ENCODE measurements at regions not wholly inside any gene's neighbourhood (a gene's known extent, or its start where the extent isn't known, plus 50 kb on each side); places are given as distances from the start of the nearest gene placed in this dataset.

GRCh38 chr13:61672756-61673155 is 257.1 kb upstream of the PCDH20 start:
- no peak overlapping the region for H2AFZ ChIP-seq

More at GRCh38 chr13:61672756-61673155, 257.1 kb upstream of the PCDH20 start:
- no peaks in the 10 kb centered on the region for H3K36me3 Mint-ChIP-seq (ENCODE audit: low read depth)
- H3K27me3 Mint-ChIP-seq (ENCODE audit: insufficient read depth, low read depth, poor library complexity), result no peaks in the 10 kb centered on the region
- H3K4me1 ChIP-seq (ENCODE audit: insufficient read depth), result no peaks in the 10 kb centered on the region
- H3K4me1 Mint-ChIP-seq, result no peaks in the 10 kb centered on the region
- DNase-seq (ENCODE audit: low spot score) (no peak), ATAC-seq (no peak)
- no peaks in the 10 kb centered on the region; the same call in 2 of the 3 replicates for H3K9me3 Mint-ChIP-seq
- H3F3A ChIP-seq (replicated peaks; ENCODE audit: low read depth), result no peaks in the 10 kb centered on the region
- no peak overlapping the region for H3K4me3 Mint-ChIP-seq
- no peak overlapping the region for H3K27ac Mint-ChIP-seq
- no peaks in the 10 kb centered on the region for H3K9me2 ChIP-seq (ENCODE audit: insufficient read depth)
- H3K79me2 ChIP-seq (replicated peaks; ENCODE audit: insufficient read depth), result no peaks in the 10 kb centered on the region
- H3K27ac ChIP-seq (ENCODE audit: low read depth), result no peak overlapping the region
- H3K4me2 ChIP-seq, result no peak overlapping the region
- H4K20me1 ChIP-seq (replicated peaks; ENCODE audit: insufficient read depth), result no peaks in the 10 kb centered on the region
- TF ChIP-seq EZH2phosphoT487 (IDR thresholded peaks at IDR 0.05; ENCODE audit: unreplicated experiment) (no peak), NANOG (IDR thresholded peaks at IDR 0.05; ENCODE audit: borderline replicate concordance) (no peak), ZNF114 (CRISPR knock-in tag; IDR thresholded peaks at IDR 0.05) (no peak), JUNB (IDR thresholded peaks at IDR 0.05; ENCODE audit: unreplicated experiment) (no peak), POLR2AphosphoS5 (IDR thresholded peaks at IDR 0.05; ENCODE audit: low read depth) (no peak), EZH2 (IDR thresholded peaks at IDR 0.05; ENCODE audit: low read depth, unreplicated experiment) (no peak), CTCF (conservative IDR thresholded peaks at IDR 0.05; ENCODE audit: low read depth in 2 of 2) (no peak), STAT1 (IDR thresholded peaks at IDR 0.05; ENCODE audit: unreplicated experiment) (no peak), ZNF331 (CRISPR knock-in tag; IDR thresholded peaks at IDR 0.05; ENCODE audit: low read depth) (no peak), CREB1 (CRISPR knock-in tag; IDR thresholded peaks at IDR 0.05; ENCODE audit: low read depth) (no peak)
- TF ChIP-seq, protein P1, sequence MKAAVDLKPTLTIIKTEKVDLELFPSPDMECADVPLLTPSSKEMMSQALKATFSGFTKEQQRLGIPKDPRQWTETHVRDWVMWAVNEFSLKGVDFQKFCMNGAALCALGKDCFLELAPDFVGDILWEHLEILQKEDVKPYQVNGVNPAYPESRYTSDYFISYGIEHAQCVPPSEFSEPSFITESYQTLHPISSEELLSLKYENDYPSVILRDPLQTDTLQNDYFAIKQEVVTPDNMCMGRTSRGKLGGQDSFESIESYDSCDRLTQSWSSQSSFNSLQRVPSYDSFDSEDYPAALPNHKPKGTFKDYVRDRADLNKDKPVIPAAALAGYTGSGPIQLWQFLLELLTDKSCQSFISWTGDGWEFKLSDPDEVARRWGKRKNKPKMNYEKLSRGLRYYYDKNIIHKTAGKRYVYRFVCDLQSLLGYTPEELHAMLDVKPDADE (IDR thresholded peaks at IDR 0.05), result no peak
- TF ChIP-seq, protein P2, sequence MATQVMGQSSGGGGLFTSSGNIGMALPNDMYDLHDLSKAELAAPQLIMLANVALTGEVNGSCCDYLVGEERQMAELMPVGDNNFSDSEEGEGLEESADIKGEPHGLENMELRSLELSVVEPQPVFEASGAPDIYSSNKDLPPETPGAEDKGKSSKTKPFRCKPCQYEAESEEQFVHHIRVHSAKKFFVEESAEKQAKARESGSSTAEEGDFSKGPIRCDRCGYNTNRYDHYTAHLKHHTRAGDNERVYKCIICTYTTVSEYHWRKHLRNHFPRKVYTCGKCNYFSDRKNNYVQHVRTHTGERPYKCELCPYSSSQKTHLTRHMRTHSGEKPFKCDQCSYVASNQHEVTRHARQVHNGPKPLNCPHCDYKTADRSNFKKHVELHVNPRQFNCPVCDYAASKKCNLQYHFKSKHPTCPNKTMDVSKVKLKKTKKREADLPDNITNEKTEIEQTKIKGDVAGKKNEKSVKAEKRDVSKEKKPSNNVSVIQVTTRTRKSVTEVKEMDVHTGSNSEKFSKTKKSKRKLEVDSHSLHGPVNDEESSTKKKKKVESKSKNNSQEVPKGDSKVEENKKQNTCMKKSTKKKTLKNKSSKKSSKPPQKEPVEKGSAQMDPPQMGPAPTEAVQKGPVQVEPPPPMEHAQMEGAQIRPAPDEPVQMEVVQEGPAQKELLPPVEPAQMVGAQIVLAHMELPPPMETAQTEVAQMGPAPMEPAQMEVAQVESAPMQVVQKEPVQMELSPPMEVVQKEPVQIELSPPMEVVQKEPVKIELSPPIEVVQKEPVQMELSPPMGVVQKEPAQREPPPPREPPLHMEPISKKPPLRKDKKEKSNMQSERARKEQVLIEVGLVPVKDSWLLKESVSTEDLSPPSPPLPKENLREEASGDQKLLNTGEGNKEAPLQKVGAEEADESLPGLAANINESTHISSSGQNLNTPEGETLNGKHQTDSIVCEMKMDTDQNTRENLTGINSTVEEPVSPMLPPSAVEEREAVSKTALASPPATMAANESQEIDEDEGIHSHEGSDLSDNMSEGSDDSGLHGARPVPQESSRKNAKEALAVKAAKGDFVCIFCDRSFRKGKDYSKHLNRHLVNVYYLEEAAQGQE (IDR thresholded peaks at IDR 0.05; ENCODE audit: unreplicated experiment), result no peak
- TF ChIP-seq, protein P3, sequence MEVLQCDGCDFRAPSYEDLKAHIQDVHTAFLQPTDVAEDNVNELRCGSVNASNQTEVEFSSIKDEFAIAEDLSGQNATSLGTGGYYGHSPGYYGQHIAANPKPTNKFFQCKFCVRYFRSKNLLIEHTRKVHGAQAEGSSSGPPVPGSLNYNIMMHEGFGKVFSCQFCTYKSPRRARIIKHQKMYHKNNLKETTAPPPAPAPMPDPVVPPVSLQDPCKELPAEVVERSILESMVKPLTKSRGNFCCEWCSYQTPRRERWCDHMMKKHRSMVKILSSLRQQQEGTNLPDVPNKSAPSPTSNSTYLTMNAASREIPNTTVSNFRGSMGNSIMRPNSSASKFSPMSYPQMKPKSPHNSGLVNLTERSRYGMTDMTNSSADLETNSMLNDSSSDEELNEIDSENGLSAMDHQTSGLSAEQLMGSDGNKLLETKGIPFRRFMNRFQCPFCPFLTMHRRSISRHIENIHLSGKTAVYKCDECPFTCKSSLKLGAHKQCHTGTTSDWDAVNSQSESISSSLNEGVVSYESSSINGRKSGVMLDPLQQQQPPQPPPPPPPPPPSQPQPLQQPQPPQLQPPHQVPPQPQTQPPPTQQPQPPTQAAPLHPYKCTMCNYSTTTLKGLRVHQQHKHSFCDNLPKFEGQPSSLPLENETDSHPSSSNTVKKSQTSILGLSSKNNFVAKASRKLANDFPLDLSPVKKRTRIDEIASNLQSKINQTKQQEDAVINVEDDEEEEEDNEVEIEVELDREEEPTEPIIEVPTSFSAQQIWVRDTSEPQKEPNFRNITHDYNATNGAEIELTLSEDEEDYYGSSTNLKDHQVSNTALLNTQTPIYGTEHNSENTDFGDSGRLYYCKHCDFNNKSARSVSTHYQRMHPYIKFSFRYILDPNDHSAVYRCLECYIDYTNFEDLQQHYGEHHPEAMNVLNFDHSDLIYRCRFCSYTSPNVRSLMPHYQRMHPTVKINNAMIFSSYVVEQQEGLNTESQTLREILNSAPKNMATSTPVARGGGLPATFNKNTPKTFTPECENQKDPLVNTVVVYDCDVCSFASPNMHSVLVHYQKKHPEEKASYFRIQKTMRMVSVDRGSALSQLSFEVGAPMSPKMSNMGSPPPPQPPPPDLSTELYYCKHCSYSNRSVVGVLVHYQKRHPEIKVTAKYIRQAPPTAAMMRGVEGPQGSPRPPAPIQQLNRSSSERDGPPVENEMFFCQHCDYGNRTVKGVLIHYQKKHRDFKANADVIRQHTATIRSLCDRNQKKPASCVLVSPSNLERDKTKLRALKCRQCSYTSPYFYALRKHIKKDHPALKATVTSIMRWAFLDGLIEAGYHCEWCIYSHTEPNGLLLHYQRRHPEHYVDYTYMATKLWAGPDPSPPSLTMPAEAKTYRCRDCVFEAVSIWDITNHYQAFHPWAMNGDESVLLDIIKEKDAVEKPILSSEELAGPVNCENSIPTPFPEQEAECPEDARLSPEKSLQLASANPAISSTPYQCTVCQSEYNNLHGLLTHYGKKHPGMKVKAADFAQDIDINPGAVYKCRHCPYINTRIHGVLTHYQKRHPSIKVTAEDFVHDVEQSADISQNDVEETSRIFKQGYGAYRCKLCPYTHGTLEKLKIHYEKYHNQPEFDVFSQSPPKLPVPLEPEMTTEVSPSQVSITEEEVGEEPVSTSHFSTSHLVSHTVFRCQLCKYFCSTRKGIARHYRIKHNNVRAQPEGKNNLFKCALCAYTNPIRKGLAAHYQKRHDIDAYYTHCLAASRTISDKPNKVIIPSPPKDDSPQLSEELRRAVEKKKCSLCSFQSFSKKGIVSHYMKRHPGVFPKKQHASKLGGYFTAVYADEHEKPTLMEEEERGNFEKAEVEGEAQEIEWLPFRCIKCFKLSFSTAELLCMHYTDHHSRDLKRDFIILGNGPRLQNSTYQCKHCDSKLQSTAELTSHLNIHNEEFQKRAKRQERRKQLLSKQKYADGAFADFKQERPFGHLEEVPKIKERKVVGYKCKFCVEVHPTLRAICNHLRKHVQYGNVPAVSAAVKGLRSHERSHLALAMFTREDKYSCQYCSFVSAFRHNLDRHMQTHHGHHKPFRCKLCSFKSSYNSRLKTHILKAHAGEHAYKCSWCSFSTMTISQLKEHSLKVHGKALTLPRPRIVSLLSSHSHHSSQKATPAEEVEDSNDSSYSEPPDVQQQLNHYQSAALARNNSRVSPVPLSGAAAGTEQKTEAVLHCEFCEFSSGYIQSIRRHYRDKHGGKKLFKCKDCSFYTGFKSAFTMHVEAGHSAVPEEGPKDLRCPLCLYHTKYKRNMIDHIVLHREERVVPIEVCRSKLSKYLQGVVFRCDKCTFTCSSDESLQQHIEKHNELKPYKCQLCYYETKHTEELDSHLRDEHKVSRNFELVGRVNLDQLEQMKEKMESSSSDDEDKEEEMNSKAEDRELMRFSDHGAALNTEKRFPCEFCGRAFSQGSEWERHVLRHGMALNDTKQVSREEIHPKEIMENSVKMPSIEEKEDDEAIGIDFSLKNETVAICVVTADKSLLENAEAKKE (CRISPR knock-in tag; IDR thresholded peaks at IDR 0.05), result no peak
- no peaks in the 10 kb centered on the region for H3K27me3 ChIP-seq (ENCODE audit: insufficient read depth)
- no peaks in the 10 kb centered on the region for H3K36me3 ChIP-seq (ENCODE audit: insufficient read depth)
- H3K4me3 ChIP-seq, result no peak overlapping the region

Data from GM23338 (cell line).